H9 (cell line): ENCODE measurements at regions not wholly inside any gene's neighbourhood (a gene's known extent, or its start where the extent isn't known, plus 50 kb on each side); places are given as distances from the start of the nearest gene placed in this dataset.

Experiments
- DNase-seq: peaks from one replicate; pipeline ENCODE4 v3.0.0-alpha.2; 2017
- H2AFZ ChIP-seq: one replicate; pipeline ENCODE4 v1.6.1; 2013; ENCODE audit warnings: mild to moderate bottlenecking, low read length, control low read depth, moderate library complexity
- H2AK5ac ChIP-seq: 2 replicates; pipeline ENCODE4 v1.6.1; 2013; ENCODE audit warnings: low read length, control low read depth, mixed read lengths; ENCODE audit not compliant: insufficient read length
- H2BK120ac ChIP-seq: one replicate; pipeline ENCODE4 v1.6.1; 2013; ENCODE audit warnings: low read depth, mild to moderate bottlenecking, low read length, control low read depth, inconsistent platforms; ENCODE audit not compliant: poor library complexity, severe bottlenecking
- H2BK12ac ChIP-seq: 2 replicates; pipeline ENCODE4 v1.6.1; 2013; ENCODE audit warnings: low read length, control low read depth, mixed read lengths, low read depth; ENCODE audit not compliant: insufficient read length
- H2BK15ac ChIP-seq: 2 replicates; pipeline ENCODE4 v1.6.1; 2013; ENCODE audit warnings: low read depth, low read length, control low read depth
- H2BK20ac ChIP-seq: one replicate; pipeline ENCODE4 v1.6.1; 2013; ENCODE audit warnings: low read depth, mild to moderate bottlenecking, low read length, control low read depth, inconsistent platforms; ENCODE audit not compliant: poor library complexity, severe bottlenecking
- H2BK5ac ChIP-seq: 2 replicates; pipeline ENCODE4 v1.6.1; 2013; ENCODE audit warnings: low read length, control low read depth, mixed read lengths; ENCODE audit not compliant: insufficient read length
- H3K14ac ChIP-seq: 2 replicates; pipeline ENCODE4 v1.6.1; 2013; ENCODE audit warnings: low read length, control low read depth; ENCODE audit not compliant: insufficient read depth
- H3K18ac ChIP-seq: 2 replicates; pipeline ENCODE4 v1.6.1; 2013; ENCODE audit warnings: low read depth, mild to moderate bottlenecking, mixed read lengths, low read length, control low read depth; ENCODE audit not compliant: insufficient read length
- H3K23ac ChIP-seq: 2 replicates; pipeline ENCODE4 v1.6.1; 2013; ENCODE audit warnings: low read length, control low read depth, mixed read lengths, low read depth; ENCODE audit not compliant: insufficient read length
- H3K23me2 ChIP-seq: 2 replicates; pipeline ENCODE4 v1.6.1; 2013; ENCODE audit warnings: low read depth, mild to moderate bottlenecking, mixed read lengths, low read length, control low read depth; ENCODE audit not compliant: insufficient read length, poor library complexity, severe bottlenecking
- H3K27ac ChIP-seq: 2 replicates; pipeline ENCODE4 v1.5.1; 2013; ENCODE audit warnings: low read length, control low read depth, mixed read lengths, low read depth; ENCODE audit not compliant: insufficient read length
- H3K27me3 ChIP-seq: 2 replicates; pipeline ENCODE4 v1.6.1; 2013; ENCODE audit warnings: low read length, control low read depth, inconsistent platforms; ENCODE audit not compliant: insufficient read depth
- H3K4ac ChIP-seq: 2 replicates; pipeline ENCODE4 v1.6.1; 2013; ENCODE audit warnings: low read depth, mild to moderate bottlenecking, control low read depth, inconsistent platforms, low read length, moderate library complexity
- H3K4me1 ChIP-seq: 2 replicates; pipeline ENCODE4 v1.6.1; 2013; ENCODE audit warnings: low read length, control low read depth, inconsistent platforms; ENCODE audit not compliant: insufficient read depth
- H3K4me2 ChIP-seq: 2 replicates; pipeline ENCODE4 v1.6.1; 2013; ENCODE audit warnings: low read length, control low read depth, mixed read lengths; ENCODE audit not compliant: insufficient read length, insufficient read depth
- H3K56ac ChIP-seq: 2 replicates; pipeline ENCODE4 v1.6.1; 2013; ENCODE audit warnings: low read depth, mild to moderate bottlenecking, mixed read lengths, low read length, control low read depth; ENCODE audit not compliant: insufficient read length
- H3K79me1 ChIP-seq: 2 replicates; pipeline ENCODE4 v1.6.1; 2013; ENCODE audit warnings: low read depth, mild to moderate bottlenecking, moderate library complexity, low read length, control low read depth, inconsistent platforms; ENCODE audit not compliant: insufficient read depth, poor library complexity, severe bottlenecking
- H3K79me2 ChIP-seq: 2 replicates; pipeline ENCODE4 v1.6.1; 2013; ENCODE audit warnings: low read length, control low read depth, inconsistent platforms; ENCODE audit not compliant: insufficient read depth
- H3K9ac ChIP-seq: 2 replicates; pipeline ENCODE4 v1.6.1; 2013; ENCODE audit warnings: low read length, control low read depth, mixed read lengths; ENCODE audit not compliant: insufficient read length; ENCODE audit errors: extremely low read depth
- H3K9me3 ChIP-seq: one replicate; pipeline ENCODE4 v1.6.1; 2013; ENCODE audit warnings: low read depth, low read length, inconsistent platforms; ENCODE audit not compliant: control insufficient read depth
- H3T11ph ChIP-seq: one replicate; pipeline ENCODE4 v1.6.1; 2013; ENCODE audit warnings: mild to moderate bottlenecking, low read length, control low read depth, inconsistent platforms
- H4K20me1 ChIP-seq: one replicate; pipeline ENCODE4 v1.6.1; 2013; ENCODE audit not compliant: control insufficient read depth, insufficient read length, insufficient read depth
- H4K5ac ChIP-seq: 2 replicates; pipeline ENCODE4 v1.6.1; 2013; ENCODE audit warnings: low read depth, mild to moderate bottlenecking, mixed read lengths, low read length, control low read depth; ENCODE audit not compliant: insufficient read length
- H4K8ac ChIP-seq: replicated peaks from 2 replicates; pipeline ENCODE4 v1.6.1; 2013; ENCODE audit warnings: low read length, control low read depth, mixed read lengths, low read depth; ENCODE audit not compliant: insufficient read length
- H4K91ac ChIP-seq: 2 replicates; pipeline ENCODE4 v1.6.1; 2013; ENCODE audit warnings: low read depth, mild to moderate bottlenecking, moderate library complexity, mixed read lengths, low read length, control low read depth; ENCODE audit not compliant: insufficient read length
- H3K27ac Mint-ChIP-seq, 3 experiments: 2 replicates in 2 of 3; 3 replicates in 1 of 3; pipeline ENCODE4 v1.8.0; 2020 to 2021; ENCODE audit warnings: mixed read lengths in 3 of 3, mild to moderate bottlenecking in 1 of 3, moderate library complexity in 1 of 3
- H3K27me3 Mint-ChIP-seq: 2 replicates; pipeline ENCODE4 v1.8.0; 2021; ENCODE audit warnings: low read depth, mild to moderate bottlenecking, moderate library complexity, mixed read lengths
- H3K36me3 Mint-ChIP-seq, 3 experiments: 2 replicates in 2 of 3; 3 replicates in 1 of 3; pipeline ENCODE4 v1.8.0; 2020 to 2021; ENCODE audit warnings: low read depth in 3 of 3, mixed read lengths in 3 of 3; ENCODE audit not compliant: insufficient read depth in 1 of 3
- H3K4me1 Mint-ChIP-seq, 2 experiments: 2 replicates each; pipeline ENCODE4 v1.8.0; 2020; ENCODE audit warnings: mixed read lengths in 2 of 2
- H3K4me3 Mint-ChIP-seq, 2 experiments: 2 replicates in 1 of 2; 3 replicates in 1 of 2; pipeline ENCODE4 v1.8.0; 2020 to 2021; ENCODE audit warnings: mild to moderate bottlenecking in 2 of 2, mixed read lengths in 2 of 2, moderate library complexity in 1 of 2
- H3K9me3 Mint-ChIP-seq, 2 experiments: 2 replicates in 1 of 2; 3 replicates in 1 of 2; pipeline ENCODE4 v1.8.0; 2020; ENCODE audit warnings: mild to moderate bottlenecking in 2 of 2, mixed read lengths in 2 of 2, moderate library complexity in 1 of 2
- WGBS: extraction: QIAGEN DNeasy Blood & Tissue Kit; methylation state at CpG from one replicate; pipeline ENCODE4 v1.1.7; 2013; ENCODE audit warnings: missing lambda C conversion rate, low lambda C conversion rate, mixed read lengths; ENCODE audit not compliant: insufficient read length; ENCODE audit errors: extremely low coverage; 5-methylcytosine and 5-hydroxymethylcytosine counted together
- TF ChIP-seq, protein P1 (sequence below): fragments of 200-600 bp; sonication (generic); conservative IDR thresholded peaks from 3 replicates; pipeline ENCODE4 v1.8.0; 2021; ENCODE audit warnings: antibody characterized with exemption, mild to moderate bottlenecking

DNA sequence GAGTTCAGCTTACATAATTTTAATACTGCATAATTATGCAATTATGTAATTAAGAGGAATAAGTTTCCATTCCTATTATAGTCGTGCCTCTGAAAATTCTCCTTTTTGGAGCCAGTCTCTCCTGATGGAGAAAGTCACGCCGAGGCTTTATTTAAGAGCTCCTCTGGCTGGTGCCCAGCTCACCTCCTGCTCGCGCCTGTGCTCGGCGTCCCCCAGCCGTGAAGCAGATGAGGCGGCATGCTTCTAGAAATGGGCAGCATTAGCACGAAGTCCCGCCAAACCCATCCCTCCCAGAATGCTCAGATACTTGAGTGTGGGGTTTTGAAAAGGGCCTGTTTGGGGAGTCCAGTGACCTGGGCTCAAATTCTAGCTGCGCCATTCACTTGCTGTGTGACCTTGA lies 153.0 kb downstream of the PHETA1 start:
- no peak overlapping the region for H2BK15ac ChIP-seq
- Mint-ChIP-seq H3K4me1 (peaks cover 6 to 22% of the 10 kb centered on the region in 2 experiments; a peak in 3 of 4 replicates), H3K36me3 (no peaks in the 10 kb centered on the region; a peak in 1 of 7 replicates), H3K27ac (no peak overlapping the region), H3K9me3 (no peaks in the 10 kb centered on the region), H3K27me3 (no peaks in the 10 kb centered on the region), H3K4me3 (no peak overlapping the region)
- no peak overlapping the region for H4K5ac ChIP-seq
- H3K23ac ChIP-seq = no peak overlapping the region
- H3K4me1 ChIP-seq = no peaks in the 10 kb centered on the region
- no peaks in the 10 kb centered on the region for H3K27me3 ChIP-seq
- no peaks in the 10 kb centered on the region for H4K20me1 ChIP-seq
- no peak overlapping the region for H2BK120ac ChIP-seq
- no peak overlapping the region for H4K91ac ChIP-seq
- H2BK12ac ChIP-seq = no peak overlapping the region
- no peak overlapping the region for H3K9ac ChIP-seq
- no peak overlapping the region for H3K56ac ChIP-seq
- H2BK20ac ChIP-seq = no peak overlapping the region
- no peaks in the 10 kb centered on the region for H3K79me1 ChIP-seq
- no peak overlapping the region for H2AK5ac ChIP-seq
- no peak overlapping the region for H3K4ac ChIP-seq
- H3K18ac ChIP-seq = no peak overlapping the region
- no peak overlapping the region for H3K27ac ChIP-seq
- H3K9me3 ChIP-seq = no peaks in the 10 kb centered on the region
- H4K8ac ChIP-seq = no peak overlapping the region
- H3K79me2 ChIP-seq = no peaks in the 10 kb centered on the region
- H2AFZ ChIP-seq = no peak overlapping the region
- no peak overlapping the region for H2BK5ac ChIP-seq
- H3T11ph ChIP-seq = no peak overlapping the region
- H3K4me2 ChIP-seq = no peak overlapping the region
- DNase-seq = no peak
- no peak overlapping the region for H3K14ac ChIP-seq
- TF ChIP-seq, protein P1, sequence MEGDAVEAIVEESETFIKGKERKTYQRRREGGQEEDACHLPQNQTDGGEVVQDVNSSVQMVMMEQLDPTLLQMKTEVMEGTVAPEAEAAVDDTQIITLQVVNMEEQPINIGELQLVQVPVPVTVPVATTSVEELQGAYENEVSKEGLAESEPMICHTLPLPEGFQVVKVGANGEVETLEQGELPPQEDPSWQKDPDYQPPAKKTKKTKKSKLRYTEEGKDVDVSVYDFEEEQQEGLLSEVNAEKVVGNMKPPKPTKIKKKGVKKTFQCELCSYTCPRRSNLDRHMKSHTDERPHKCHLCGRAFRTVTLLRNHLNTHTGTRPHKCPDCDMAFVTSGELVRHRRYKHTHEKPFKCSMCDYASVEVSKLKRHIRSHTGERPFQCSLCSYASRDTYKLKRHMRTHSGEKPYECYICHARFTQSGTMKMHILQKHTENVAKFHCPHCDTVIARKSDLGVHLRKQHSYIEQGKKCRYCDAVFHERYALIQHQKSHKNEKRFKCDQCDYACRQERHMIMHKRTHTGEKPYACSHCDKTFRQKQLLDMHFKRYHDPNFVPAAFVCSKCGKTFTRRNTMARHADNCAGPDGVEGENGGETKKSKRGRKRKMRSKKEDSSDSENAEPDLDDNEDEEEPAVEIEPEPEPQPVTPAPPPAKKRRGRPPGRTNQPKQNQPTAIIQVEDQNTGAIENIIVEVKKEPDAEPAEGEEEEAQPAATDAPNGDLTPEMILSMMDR = no peak
- no peaks in the 10 kb centered on the region for H3K23me2 ChIP-seq
- WGBS = no CpG with 5 or more reads among the region's 12 CpGs
